ENCODE measurements at regions not wholly inside any gene's neighbourhood (a gene's known extent, or its start where the extent isn't known, plus 50 kb on each side); places are given as distances from the start of the nearest gene placed in this dataset.

DNA sequence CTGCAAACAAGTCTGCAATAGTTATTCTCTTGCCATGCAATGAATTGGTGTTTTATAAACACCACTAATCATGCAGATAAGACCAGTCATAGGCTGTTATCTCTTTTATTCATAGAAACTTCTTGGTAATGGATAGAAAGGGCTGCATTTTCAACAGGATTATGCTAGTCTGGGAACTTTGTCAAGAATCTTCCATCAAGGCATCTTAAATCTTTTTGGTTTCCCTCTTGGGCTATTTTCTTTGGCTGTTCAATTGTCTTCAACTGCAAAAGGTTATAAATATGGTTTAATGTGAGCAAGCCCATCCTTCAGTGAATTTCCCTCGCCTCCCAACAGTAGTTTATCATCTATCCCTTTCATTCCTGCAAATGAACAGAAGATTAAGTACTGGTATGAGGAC is 59.0 kb upstream of the MINAR1 start:
- DNase-seq = no peak

DNA sequence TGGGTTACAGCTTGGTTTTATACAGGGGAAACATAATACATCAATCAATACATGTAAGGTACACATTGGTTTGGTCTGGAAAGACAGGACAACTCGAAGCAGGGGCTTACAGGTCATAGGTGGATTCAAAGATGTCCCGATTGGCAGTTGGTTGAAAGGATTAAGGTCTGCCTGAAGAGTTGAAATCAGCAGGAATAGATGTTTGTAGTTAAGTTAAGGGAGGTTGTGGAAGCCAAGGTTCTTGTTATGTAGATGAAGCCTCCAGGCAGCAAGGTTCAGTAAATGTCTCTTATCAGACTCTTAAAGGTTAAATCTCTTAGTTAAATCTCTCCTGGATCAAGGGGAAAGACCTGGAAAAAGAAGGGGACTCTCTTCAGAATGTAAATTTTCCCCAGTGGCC is 58.4 kb upstream of the MINAR1 start:
- DNase-seq = no peak

DNA sequence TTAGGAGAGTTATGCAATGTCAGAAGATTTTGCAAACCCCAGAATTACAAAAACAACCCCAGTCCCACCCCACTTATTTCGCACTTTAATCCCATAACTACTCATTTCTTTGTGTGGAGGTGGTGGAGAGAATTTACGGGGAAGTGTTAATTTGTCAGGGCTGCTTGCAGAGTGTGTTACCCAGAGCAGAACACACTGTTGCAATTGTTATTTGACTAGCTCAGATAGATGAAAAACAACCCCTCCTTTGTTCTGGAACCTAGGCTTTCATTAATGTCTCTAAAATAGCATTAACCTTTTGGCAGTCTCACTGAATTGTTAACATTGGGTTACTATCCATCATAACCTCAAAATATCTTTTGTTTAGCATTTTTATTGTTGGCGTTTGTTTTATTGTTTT is 55.8 kb upstream of the MINAR1 start:
- DNase-seq = no peak

DNA sequence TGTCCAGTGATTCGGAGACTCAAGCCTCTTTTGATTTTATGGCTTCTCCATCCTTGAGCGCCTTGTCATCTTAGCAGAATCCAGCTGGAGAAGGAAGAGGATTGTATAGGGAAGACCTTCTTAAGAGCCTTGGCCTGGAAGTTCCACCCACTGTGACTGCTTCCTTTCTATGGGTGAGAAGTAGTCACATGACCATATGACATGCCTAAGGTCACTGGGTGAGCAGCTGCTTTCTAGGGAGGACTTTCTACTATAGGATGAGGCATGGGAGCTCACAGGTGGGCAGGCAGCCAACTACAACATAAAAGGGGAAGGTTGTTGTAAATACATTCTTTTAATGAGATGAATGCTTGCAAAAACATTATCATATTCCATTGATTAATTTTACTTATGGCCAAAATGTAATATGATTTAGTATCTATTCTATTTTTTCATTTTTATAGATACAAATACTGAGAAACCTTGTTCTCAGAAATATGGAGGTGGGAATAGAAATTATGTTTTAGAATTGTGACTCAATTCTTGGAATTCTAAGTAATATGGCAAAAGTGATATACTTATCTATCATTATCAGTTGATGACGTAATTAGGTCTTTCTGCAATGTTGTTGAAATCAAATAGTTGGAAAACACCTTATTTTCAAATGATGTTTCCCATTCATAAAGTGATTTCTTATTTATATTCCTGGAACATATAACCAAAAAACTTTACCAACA is 53.6 kb upstream of the MINAR1 start:
- no peak for DNase-seq

DNA sequence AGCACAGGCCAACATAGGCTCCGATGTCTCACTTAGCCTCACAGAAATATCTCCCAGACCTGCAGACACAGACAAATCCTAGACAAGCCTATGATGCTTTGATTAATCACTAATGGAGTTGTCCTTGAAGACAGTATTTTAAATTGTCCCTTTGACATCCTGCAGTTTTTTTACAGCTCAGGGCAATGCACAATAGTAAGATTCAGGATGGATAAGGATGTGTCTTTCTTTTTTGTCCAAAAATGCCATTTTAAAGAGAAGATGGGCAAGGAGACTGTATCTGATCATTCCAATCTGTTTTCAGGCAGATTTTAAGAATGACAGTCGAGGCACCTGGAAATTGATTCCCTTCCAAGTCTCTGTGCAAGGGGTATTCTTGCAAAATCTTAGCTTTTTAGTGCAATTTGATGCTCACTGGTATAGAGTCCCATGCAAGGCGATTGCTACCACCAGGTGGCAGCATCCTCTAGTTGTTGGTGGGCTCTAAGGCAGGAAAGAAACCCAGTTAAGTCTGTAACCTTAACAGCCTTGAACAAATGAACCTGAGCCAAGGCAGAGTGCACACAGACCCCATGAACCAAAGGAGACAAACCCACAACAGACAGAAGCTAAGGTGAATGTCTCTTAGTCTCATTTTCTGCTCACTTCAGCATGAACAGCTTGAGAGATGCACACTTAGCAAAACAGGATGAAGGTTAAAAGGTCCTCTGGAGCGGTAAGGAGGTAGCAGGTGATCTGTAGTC is 51.2 kb upstream of the MINAR1 start:
- DNase-seq = peak; percentile 66

DNA sequence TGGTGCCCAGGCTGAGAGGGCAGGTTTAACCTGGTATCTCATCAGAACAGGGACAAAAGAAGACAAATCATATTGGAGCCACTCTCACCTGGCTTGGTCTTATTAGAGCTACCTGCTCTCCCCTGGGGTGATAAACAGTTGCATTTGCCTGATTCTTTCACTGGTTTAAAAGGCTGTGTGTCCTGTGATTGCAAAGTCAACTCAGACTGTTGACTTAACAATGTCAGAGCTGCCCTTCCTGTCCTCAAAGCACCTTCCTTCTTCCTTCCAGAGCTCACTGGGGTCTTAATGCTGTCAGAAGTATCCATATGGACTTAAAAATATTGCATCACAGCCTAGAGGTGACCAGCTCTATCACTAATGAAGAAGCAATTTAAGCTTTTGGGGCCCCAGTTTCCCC is 50.5 kb upstream of the MINAR1 start:
- DNase-seq = no peak
